Neural crest cell (in vitro differentiated cells): ENCODE measurements at regions not wholly inside any gene's neighbourhood (a gene's known extent, or its start where the extent isn't known, plus 50 kb on each side); places are given as distances from the start of the nearest gene placed in this dataset.

Experiments
- DNase-seq: peaks from one replicate; pipeline ENCODE4 v3.0.0; 2021; ENCODE audit warnings: low read depth, mixed read lengths, low spot score
- H3K27ac Mint-ChIP-seq: one replicate; pipeline ENCODE4 v1.8.0; 2021; ENCODE audit warnings: mild to moderate bottlenecking, mixed read lengths; ENCODE audit not compliant: unreplicated experiment
- H3K27me3 Mint-ChIP-seq: 2 replicates; pipeline ENCODE4 v1.8.0; 2021; ENCODE audit warnings: low read depth, mild to moderate bottlenecking, mixed read lengths
- H3K36me3 Mint-ChIP-seq: 2 replicates; pipeline ENCODE4 v1.8.0; 2021; ENCODE audit warnings: low read depth, mild to moderate bottlenecking, mixed read lengths
- H3K4me1 Mint-ChIP-seq: 2 replicates; pipeline ENCODE4 v1.8.0; 2021; ENCODE audit warnings: mixed read lengths
- H3K4me3 Mint-ChIP-seq: one replicate; pipeline ENCODE4 v1.8.0; 2021; ENCODE audit warnings: mild to moderate bottlenecking, mixed read lengths
- H3K9me3 Mint-ChIP-seq: 2 replicates; pipeline ENCODE4 v1.8.0; 2021; ENCODE audit warnings: mixed read lengths
- TF ChIP-seq, protein P1 (sequence below): fragments of 200-600 bp; sonication (generic); conservative IDR thresholded peaks from 2 replicates; pipeline ENCODE4 v1.5.0; 2021; ENCODE audit warnings: antibody characterized with exemption, mild to moderate bottlenecking

DNA sequence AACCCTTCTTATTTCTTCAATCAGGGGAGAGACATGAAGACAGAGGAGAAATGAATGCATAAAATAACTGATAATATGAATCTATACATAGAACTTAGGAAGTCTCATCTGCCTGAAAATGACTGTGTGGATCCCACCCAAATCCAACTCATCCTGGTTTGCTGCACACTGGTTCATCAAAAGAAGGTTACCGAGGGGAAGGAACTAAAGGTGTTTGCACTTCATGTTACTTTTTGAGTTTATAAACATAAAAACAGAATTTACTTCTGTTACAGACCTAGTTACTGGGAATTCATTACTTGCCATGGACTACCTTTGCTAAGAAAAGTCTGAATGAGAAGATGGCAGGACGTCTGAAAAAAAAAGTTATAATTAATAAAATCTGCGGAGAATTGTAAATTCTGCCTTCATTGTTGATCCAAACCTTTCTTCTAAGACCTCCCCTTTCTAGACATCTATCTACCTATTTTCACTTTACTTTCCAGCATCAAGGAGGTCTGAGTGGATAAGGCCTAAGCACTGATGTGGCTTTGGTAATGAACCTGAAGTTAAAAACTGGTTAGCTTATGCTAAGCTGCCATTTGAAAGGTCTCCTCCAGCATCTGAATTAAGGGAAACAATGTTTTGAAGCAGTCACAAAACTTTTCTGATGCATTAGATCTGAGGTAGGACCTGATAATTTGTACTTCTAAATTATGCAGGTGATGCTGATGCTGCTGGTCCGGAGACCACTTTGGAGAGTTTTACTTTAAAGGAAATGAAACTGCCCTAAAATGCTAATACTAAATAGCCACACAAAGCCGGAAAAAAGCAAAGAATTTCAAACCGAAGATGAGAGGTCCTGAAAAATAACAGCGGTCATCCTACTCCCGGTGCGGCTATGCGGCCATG, 84.0 kb downstream of the HFE start:
- H3K4me1 Mint-ChIP-seq, result peaks cover 36% of the 10 kb centered on the region
- TF ChIP-seq, protein P1, sequence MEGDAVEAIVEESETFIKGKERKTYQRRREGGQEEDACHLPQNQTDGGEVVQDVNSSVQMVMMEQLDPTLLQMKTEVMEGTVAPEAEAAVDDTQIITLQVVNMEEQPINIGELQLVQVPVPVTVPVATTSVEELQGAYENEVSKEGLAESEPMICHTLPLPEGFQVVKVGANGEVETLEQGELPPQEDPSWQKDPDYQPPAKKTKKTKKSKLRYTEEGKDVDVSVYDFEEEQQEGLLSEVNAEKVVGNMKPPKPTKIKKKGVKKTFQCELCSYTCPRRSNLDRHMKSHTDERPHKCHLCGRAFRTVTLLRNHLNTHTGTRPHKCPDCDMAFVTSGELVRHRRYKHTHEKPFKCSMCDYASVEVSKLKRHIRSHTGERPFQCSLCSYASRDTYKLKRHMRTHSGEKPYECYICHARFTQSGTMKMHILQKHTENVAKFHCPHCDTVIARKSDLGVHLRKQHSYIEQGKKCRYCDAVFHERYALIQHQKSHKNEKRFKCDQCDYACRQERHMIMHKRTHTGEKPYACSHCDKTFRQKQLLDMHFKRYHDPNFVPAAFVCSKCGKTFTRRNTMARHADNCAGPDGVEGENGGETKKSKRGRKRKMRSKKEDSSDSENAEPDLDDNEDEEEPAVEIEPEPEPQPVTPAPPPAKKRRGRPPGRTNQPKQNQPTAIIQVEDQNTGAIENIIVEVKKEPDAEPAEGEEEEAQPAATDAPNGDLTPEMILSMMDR, result no peak
- no peaks in the 10 kb centered on the region for H3K36me3 Mint-ChIP-seq
- H3K9me3 Mint-ChIP-seq, result no peaks in the 10 kb centered on the region
- no peak for DNase-seq
- peak overlapping the region; percentile 91 for H3K4me3 Mint-ChIP-seq
- H3K27me3 Mint-ChIP-seq, result no peaks in the 10 kb centered on the region
- peak overlapping the region; percentile 40 for H3K27ac Mint-ChIP-seq

DNA sequence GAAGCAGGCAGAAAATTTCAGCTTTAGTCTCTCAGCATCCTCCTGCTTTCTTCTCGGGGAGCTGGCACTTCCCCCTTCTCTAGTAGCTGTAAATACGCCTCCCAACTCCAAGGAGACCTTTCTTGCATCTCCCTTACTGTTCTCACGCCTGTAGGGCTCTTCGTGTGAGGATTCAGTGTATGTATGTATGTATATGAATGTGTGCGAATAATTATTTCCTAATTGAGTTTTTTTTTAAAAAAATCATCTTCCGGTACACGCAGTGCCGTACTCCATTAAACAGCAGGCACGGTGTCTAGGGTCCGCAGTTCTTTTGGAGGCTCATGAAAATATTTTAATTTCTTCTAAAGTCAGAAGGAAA, 85.4 kb downstream of the HFE start:
- H3K4me3 Mint-ChIP-seq, result peak overlapping the region; percentile 91
- peak overlapping the region; percentile 98 for H3K27ac Mint-ChIP-seq
- DNase-seq, result no peak
- H3K9me3 Mint-ChIP-seq, result no peaks in the 10 kb centered on the region
- no peaks in the 10 kb centered on the region for H3K27me3 Mint-ChIP-seq
- TF ChIP-seq, protein P1, result no peak
- peaks cover 33% of the 10 kb centered on the region for H3K4me1 Mint-ChIP-seq
- H3K36me3 Mint-ChIP-seq, result no peaks in the 10 kb centered on the region

GRCh38 chr6:26173836-26174145, 86.6 kb downstream of the HFE start:
- no peak for DNase-seq
- TF ChIP-seq, protein P1, result no peak
- H3K27ac Mint-ChIP-seq, result no peak overlapping the region

DNA sequence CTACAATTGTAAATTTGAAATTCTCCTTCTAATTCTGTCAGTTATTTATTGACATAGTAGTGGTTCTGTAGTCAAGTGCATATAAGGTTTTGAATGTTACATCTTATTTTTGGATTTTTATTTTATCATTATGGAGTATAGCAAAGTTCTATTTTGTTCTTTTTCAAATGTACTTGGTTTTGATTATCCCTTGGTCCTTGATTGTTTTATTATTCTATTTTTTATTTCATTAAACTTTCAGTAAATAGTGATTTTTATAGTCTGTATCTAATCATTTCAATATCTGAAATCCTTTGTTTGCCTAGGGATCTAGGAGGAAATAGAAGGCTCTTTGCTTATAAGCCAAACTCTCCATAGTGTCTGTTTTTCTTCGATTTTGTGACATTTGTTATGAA, 87.8 kb downstream of the HFE start:
- Mint-ChIP-seq H3K4me3 (peak overlapping the region; percentile 65), H3K27me3 (no peaks in the 10 kb centered on the region), H3K4me1 (peaks cover 38% of the 10 kb centered on the region), H3K27ac (no peak overlapping the region), H3K36me3 (no peaks in the 10 kb centered on the region), H3K9me3 (no peaks in the 10 kb centered on the region)
- no peak for DNase-seq
- TF ChIP-seq, protein P1, result no peak

More at GRCh38 chr6:26173836-26174145, 86.6 kb downstream of the HFE start:
- no peaks in the 10 kb centered on the region for H3K9me3 Mint-ChIP-seq
- H3K36me3 Mint-ChIP-seq, result no peaks in the 10 kb centered on the region
- H3K4me3 Mint-ChIP-seq, result peak overlapping the region; percentile 78
- H3K27me3 Mint-ChIP-seq, result no peaks in the 10 kb centered on the region
- H3K4me1 Mint-ChIP-seq, result peaks cover 38% of the 10 kb centered on the region

DNA sequence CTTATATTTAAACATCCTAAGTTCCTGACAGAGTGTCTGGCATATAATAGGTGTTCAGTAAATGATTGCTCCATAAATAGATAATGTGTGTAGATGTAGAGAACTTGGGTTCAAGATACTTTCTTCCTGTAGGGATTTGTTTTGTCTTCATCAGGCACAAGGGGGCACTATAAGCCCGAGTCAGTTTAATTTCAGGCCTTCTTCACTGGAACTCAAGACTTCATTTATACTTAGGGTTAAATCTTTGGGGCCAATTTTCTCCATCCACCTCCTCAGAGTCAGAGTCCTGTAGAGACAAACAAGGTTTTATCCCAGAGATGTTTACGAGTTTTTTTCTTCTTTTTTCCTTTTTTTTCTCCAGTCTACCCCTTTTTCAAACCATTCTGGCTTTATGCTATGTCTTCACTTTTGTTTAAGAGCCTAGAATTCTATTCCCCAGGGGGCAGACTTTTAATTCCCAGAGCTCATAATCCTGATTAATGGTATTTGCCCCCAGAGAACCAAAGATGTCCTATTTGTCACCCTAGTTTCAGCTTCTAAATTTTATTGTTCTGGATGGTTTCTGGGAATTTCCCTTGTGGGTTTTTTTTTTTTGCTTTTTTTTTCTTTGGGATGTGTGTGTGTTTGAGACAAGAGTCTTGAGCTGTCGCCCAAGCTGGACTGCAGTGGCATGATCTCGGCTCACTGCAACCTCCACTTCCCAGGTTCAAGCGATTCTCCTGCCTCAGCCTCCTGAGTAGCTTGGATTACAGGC, 88.4 kb downstream of the HFE start:
- TF ChIP-seq, protein P1, result peak; percentile 76
- Mint-ChIP-seq H3K27me3 (no peaks in the 10 kb centered on the region), H3K27ac (no peak overlapping the region), H3K9me3 (no peaks in the 10 kb centered on the region), H3K4me1 (peaks cover 37% of the 10 kb centered on the region), H3K36me3 (no peaks in the 10 kb centered on the region), H3K4me3 (peak overlapping the region; percentile 65)
- peak; percentile 32 for DNase-seq
